CD4-positive, alpha-beta T cell treated with Interleukin-10 for 1 hour (primary cell): ENCODE measurements at regions not wholly inside any gene's neighbourhood (a gene's known extent, or its start where the extent isn't known, plus 50 kb on each side); places are given as distances from the start of the nearest gene placed in this dataset.
A peak's percentile ranks its signal among the peaks of the same experiment; 100 is the strongest.
"Not testable (repeated sequence)": the region's sequence is repeated elsewhere in the genome, so short reads cannot be mapped to it uniquely, and the experiment has no call there.

Source experiments
- DNase-seq: peaks from one replicate; pipeline ENCODE4 v3.0.0-alpha.2; 2020

DNA sequence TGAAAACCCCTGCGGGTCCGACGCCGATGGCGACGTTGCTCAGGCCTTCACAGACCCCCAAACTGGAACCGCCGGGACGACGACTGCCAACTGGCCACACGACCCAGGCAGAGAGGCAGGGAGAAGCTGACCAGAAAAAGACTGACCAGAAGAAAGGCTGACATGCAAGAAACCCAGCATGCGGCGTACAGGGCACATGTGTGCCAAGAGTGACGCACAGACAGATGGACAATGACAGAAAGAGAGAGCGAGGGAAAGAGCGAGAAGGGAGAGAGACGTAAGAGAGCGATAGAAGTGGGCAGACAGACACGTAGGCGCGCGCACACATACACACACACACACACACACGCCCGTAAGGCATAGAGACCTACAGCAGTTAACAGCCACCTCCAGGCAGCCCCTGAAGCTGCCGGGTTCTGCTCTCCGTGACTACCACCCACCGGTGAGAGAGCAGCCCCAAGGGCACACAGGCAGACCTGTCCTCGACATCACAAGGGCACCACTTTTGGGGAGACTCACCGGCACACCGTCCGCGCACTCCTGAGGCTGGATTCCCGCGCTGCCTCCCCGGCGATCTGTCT lies 67.2 kb upstream of the ZNF527 start:
- DNase-seq: no peak

DNA sequence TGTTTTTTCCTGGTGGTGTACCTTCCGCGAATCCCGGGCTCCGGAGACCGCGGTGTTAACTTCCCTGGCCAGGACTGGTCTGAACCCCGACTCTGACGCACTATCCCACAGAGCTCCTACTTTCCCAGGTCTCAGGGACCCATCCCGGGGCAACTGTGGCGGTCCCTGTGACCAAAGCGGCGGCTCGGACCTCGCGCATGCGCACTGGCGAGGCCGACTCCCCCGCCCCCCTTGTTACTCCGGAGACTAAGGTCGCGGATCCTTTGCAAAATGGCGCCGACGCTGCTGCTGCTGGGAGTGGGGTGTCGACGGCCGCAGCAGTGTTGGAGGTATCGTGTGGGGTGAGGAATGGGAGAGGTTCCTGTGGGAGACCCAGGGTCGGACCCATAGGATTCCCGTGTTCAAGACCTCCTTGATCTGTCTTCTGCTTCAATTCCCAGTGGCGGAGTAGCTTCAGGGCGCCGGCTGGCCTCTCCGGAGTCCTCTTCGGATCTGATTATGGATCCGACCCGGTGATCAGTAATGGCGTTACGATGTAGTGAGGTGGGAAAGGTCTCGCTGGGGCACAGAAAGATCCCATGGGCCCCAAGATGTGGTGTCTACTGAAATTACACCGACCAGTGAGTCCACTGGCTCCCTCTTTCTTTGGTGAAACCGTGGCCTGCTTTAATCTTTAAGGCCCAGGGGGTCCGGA lies 66.6 kb upstream of the ZNF527 start:
- no peak for DNase-seq

DNA sequence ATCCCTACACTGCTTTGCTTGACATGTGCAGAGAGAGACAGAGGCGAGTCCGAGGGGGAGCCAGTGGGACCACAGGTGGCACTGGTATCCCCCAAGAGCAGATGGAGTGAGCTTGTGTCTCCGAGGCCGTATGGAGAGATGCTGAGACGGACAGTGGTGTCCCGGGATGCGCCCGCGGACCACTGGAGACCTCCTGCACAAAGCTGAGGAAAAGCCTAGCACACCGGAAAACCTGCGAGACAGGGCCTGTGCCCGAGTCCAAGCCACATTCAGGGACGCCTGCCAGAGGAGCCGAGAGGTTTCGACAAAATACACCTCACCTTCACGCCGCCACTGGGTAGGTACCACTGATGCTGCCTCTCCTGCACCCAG lies 66.0 kb upstream of the ZNF527 start:
- no peak for DNase-seq

DNA sequence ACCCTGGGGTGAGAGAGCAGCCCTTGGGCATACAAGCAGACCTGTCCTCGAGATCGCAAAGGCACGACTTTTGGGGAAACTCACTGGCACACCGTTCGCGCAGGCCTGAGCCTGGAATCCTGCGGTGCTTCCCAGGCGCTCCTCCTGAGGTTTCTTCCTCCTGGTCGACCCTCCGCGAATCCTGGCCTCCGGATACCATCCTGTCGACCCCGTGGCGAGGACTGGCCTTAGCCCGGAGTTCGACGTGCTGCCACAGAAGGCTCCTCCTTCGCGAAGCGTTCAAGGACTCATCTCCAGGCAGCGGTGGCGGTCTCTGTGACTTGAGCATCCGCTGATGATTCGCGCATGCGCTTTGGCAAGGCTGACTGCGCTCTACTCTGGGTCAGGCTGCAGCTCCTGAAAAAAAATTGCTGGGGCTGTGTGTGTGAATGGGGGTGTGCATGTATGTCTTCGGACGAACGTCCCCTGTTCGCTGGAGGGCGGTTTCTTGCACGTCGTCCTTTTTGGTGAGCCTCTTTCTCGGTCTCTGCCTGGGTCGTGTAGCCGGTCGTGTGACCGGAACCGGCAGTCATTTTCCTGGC lies 64.4 kb upstream of the ZNF527 start:
- no peak for DNase-seq

DNA sequence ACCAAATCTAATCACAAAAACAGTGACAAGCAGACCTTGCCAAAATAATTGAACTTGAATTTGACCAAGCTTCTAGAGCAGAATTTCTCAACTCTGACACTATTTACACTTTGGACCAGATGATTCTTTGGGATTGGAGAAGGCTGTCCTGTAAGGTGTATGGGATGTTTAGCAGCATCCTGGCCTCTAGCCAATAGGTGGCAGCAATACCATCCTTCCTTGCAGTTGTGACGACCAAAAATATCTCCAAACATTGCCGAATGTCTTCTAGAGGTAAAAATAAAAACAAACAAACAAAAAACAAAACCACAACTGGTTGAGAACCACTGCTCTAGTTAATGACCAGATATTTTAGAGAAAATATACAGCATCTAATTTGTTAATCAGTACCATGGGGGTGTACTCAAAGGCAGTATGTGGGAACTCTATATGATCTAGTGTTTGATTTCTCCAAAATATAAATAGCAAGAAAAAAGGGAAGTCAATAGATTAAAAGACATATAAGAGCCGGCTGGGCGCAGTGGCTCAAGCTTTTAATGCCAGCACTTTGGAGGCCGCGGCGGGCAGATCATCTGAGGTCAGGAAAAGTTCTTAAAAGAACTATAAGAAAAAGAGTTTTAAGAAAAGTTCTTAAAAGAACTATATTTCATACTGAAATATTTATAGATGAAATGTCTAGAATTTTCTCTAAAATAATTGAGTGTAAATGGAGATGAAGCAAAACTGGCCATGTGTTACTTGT lies 60.9 kb upstream of the ZNF527 start:
- DNase-seq: peak; percentile 53

DNA sequence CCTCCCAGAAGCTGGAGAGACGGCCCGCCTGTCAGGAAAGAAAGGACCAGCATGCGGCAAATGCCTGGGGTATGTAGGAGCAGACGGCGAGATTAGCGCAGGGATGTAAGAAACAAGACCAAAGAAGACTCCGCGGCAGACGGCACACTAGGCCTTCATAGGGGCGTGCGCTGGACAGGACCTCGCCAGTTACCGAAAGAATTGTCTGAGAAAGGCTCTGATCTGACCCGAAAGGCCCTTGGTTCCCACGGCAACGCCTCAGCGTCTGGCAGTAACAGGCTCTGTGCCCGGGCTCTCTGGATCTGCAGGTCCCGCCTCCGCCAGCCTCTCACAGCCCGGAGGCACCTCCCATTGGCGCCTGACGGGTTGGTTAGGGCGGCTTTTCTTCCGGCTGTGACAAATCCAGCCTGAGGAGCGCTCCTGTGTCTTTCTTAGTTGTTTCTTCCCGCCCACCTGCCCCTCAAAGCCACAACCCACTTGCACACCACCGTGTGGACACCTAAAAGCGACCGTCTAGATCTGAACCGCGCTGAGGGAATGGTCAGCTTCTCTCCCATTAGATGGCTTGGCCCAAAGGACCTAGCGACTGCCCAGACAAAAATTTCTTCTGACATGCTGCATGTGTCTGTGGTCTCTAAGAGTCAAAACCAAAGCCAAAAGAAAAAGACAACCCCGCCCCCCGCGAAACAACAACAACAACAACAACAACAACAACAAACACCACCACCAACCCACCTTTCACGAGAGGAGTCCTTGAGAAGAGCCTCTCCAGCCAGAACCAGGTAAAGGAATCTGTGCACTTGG lies 58.2 kb upstream of the ZNF527 start:
- DNase-seq: peak; percentile 70

DNA sequence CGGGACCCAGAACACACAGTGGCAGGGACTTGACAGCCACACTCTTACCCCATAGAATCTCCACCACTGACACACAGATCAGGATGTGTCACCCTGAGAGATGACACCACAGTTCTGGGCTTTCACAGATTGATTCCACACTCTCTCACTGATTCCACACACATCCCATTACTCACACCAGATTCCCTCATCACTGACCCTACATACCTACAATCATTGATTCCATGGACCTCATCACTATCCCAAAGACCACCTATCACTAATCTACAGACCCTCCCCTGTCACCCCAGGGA lies 57.6 kb upstream of the ZNF527 start:
- DNase-seq: no peak

DNA sequence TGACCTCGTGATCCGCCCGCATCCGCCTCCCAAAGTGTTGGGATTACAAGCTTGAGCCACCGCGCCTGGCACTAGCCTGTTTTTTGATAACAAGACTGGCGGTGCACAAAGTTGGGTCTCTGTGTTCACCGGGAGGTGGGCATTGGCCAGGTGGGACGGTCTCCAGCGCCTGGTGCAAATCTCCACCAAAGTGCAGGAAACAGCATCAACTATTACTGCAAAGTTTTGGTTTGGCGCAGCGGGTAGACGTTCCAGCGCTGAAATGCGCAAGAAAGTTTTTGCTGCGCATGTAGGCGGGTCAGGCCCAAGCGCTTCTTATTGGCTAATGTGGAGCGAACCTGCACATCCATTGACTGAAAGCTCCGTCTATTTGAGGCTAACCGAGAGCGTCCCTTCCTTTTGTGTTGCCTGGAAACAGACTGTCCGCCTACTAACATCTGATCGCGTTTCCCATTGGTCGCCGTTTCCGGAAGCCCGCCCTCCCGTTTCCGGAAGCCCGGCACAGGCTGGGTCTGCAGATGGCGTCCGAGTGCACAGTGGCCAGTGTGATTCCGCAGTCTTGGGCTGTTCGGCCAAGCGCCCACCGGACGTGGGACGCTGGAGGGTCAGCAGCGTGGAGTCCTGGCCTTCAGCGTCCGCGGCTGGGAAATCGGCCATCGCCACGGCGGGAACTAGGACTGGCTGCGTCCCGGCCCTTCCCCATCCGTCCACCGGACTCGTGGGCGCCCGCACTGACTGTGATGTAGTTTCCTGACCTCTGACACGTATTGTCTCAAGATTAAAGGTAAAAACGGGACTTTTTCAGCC lies 53.3 kb upstream of the ZNF527 start:
- peak; percentile 97 for DNase-seq

DNA sequence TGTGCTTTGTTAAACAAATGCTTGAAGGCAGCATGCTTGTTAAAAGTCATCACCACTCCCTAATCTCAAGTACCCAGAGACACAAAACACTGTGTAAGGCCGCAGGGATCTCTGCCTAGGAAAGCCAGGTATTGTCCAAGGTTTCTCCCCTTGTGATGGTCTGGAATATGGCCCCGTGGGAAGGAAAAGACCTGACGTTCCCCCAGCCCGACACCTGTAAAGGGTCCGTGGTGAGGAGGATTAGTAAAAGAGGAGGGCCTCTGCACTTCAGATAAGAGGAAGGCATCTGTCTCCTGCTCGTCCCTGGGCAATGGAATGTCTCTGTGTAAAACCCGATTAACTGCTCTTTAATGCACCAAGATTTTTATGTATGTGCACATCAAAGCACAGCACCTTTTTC lies 49.9 kb upstream of the ZNF527 start:
- DNase-seq: not testable (repeated sequence)
